ENCODE measurements at regions not wholly inside any gene's neighbourhood (a gene's known extent, or its start where the extent isn't known, plus 50 kb on each side); places are given as distances from the start of the nearest gene placed in this dataset.

- no peak for TF ChIP-seq CTCF (IDR thresholded peaks at IDR 0.05)
- intact Hi-C loops (cut with DNase I): no loop called here
- Histone ChIP-seq H3K4me3 (no peak overlapping the region), H3K9me3 (peaks cover 0 to 31% (median 0%) of the 10 kb centered on the region in 11 donors), H3K4me1 (no peaks in the 10 kb centered on the region), H3K36me3 (no peaks in the 10 kb centered on the region), H3K27ac (no peak overlapping the region), H3K27me3 (no peaks in the 10 kb centered on the region)
- no peak for ATAC-seq
- no peak for DNase-seq
- 93 to 95% methylated on average over 1 of the region's 1 CpG for WGBS, 2 donors
Observed at GRCh38 chr4:43690116-43690515, 758.5 kb downstream of the KCTD8 start.

DNA sequence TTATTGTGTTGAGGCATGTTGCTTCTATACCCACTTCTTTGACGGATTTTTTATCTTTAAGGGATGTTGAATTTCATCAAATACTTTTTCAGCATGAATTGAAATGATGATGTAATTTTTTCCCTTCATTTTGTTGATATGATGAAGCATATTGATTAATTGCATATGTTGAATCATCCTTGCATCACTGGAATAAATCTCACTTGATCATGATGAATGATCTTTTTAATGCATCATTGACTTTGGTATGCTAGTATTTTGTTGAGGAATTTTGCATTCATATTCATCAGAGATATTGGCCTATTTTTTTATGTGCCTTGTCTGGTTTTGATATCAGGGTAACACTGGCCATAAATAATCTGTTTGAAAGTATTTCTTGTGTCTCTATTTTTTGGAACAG is 754.7 kb downstream of the KCTD8 start:
- intact Hi-C loops (cut with DNase I): no loop called here
- H3K27ac ChIP-seq: no peak overlapping the region
- 36 to 41% methylated on average over 1 of the region's 1 CpG for WGBS, 2 donors
- no peak overlapping the region for H3K4me3 ChIP-seq
- no peaks in the 10 kb centered on the region for H3K4me1 ChIP-seq
- no peaks in the 10 kb centered on the region for H3K27me3 ChIP-seq
- ATAC-seq: no peak
- no peak for TF ChIP-seq CTCF (IDR thresholded peaks at IDR 0.05)
- H3K9me3 ChIP-seq: peaks cover 0 to 39% (median 6%) of the 10 kb centered on the region in 11 donors
- no peak for DNase-seq
- no peaks in the 10 kb centered on the region for H3K36me3 ChIP-seq

GRCh38 chr4:43709443-43709842 is 739.2 kb downstream of the KCTD8 start:
- H3K4me3 ChIP-seq: no peak overlapping the region
- H3K36me3 ChIP-seq: no peaks in the 10 kb centered on the region
- DNase-seq: no peak
- no peak for ATAC-seq
- TF ChIP-seq CTCF (IDR thresholded peaks at IDR 0.05): no peak
- intact Hi-C loops (cut with DNase I): no loop called here
- no peaks in the 10 kb centered on the region for H3K27me3 ChIP-seq
- no peaks in the 10 kb centered on the region for H3K4me1 ChIP-seq
- peaks cover 0 to 20% (median 3%) of the 10 kb centered on the region in 11 donors for H3K9me3 ChIP-seq
- H3K27ac ChIP-seq: no peak overlapping the region

DNA sequence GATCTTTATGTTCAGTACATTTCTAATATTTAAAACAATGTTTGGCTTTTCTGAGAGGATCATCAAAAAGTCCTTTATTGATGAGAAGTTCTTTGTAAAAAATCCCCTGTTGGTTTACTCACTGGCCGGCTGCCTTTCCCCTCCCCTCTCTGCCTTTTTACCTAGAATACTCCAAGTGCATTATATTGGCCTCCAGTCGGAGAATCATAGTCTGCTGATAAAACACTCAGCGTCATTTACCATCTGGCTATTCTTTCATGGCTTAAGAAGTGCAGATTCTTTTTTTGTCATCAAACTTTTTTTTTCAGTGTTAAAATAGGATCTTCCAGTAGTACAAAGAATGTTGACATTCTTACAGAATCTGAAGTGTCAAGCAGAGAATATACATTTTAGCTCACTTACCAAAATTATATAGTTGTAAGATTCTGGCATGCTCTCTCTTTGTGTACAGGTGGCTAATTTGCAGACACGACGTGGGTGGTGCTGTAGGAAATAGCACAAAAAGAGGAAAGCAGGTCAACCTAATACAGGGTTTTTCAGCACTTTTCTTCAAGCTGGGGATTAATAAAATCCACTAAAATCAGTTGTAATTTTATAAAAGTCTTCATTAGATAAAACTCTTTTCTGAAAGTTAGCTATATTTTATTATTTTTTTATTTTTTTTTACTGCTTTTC is 731.8 kb downstream of the KCTD8 start:
- DNase-seq: no peak
- peaks cover 0 to 13% (median 0%) of the 10 kb centered on the region in 11 donors for H3K9me3 ChIP-seq
- no peaks in the 10 kb centered on the region for H3K4me1 ChIP-seq
- no peak overlapping the region for H3K27ac ChIP-seq
- TF ChIP-seq CTCF (IDR thresholded peaks at IDR 0.05): no peak
- no peak overlapping the region for H3K4me3 ChIP-seq
- no peak for ATAC-seq
- no peaks in the 10 kb centered on the region for H3K27me3 ChIP-seq
- intact Hi-C loops (cut with DNase I): no loop called here
- 65 to 67% methylated on average over 5 of the region's 5 CpGs for WGBS, 2 donors
- H3K36me3 ChIP-seq: no peaks in the 10 kb centered on the region
